ENCODE measurements at regions not wholly inside any gene's neighbourhood (a gene's known extent, or its start where the extent isn't known, plus 50 kb on each side); places are given as distances from the start of the nearest gene placed in this dataset.

DNA sequence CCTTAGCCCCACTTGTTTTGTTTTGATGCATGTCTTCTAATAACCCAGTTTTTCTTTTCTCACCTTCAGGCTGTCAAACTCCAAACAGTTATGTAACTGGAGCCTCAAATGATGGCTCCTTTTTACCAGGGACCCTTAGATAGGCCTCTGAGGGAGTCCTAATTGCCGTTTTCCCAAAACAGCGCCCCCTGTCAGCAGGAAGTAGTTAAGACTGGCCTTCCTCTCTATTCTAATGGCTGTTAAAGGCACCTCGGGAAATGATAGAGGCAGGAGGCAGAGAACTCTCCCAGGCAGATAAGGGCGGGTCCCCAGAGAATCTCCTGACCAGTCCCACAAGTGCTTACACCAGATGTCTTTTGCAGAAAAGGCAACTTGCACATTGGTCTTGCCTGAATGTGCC is 123.2 kb downstream of the KCNS3 start:
- no peak for DNase-seq (ENCODE audit: low read depth)

DNA sequence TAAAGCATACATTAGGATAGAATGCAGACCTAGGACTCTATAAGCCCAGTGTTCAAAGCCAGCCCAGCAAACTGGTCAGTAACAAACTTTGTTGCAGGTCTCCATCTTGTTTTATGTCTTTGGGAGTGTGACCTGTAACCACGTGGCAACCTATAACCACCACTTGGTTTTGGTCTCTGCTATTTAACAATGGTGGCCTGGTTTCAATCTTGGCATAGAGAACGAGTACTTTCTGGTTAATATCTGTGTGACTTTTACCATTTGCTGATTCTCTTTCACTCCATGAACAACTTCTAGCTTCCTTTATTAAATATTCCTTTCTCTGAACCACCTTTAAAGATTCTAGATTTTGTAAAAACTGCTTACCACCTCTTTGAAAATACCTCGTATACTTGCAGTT is 118.5 kb downstream of the KCNS3 start:
- no peak for DNase-seq (ENCODE audit: low read depth)

DNA sequence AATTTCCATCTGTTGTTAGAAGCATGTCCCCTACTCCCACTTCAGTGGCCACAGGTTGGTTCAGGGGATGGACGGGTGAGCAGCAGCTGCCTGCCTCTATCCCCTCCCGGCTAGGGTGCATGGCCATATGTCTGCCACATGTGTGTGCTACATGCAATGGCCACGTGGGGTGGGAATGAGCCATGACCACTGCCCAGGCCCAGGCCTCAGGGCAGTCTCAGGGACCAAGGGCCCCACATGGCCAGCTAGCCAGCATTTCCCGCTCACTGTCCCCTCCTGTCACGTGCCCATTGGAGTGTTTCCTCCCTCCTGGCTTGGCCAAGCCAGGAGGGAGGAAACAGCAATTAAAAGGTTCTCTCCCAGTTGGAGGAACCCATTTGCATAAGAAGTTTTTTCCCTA is 117.1 kb downstream of the KCNS3 start:
- no peak for DNase-seq (ENCODE audit: low read depth)
